ENCODE measurements at regions not wholly inside any gene's neighbourhood (a gene's known extent, or its start where the extent isn't known, plus 50 kb on each side); places are given as distances from the start of the nearest gene placed in this dataset.

DNA sequence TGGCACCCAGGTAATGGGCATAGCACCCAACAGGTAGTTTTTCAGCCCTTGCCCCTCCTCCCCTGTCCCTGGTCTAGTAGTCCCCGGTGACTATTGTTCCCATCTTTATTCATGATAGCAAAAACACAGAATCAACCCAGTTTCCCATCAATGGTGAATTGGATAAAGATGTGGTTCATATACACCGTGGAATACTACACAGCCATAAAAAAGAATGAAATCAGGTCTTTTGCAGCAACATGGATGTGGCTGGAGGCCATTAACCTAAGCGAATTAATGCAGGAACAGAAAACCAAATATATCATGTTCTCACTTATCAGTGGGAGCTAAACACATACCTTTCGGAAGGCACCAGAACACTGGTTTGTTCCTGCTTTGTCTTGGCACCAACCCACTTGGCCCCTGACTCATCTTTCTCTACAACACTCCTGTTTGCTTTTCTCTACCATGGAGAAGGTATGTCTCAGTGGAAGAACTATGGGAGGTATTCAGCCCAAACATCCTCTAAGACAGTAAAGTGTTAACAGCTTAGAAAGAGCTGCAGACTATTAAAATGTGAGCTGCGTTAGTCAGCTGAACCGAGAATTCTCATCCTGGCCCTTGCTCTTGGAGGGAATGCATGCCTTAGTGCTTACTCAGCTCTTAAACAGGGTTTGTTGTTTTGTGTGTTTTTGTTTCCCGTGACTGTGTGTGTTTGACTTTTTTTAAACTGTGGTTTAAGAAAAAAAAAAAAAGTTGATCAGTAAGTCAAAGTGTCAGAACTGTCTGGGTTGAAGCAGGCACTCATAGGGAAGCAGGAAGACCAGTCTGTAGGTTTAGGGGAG, 203.0 kb downstream of the TOMM20 start:
- no peaks in the 10 kb centered on the region for H3K27me3 ChIP-seq (ENCODE audit: insufficient read depth, poor library complexity, severe bottlenecking)
- no peak for DNase-seq (ENCODE audit: low read depth in 1 of 2, low spot score in 1 of 2)
- H3K27ac ChIP-seq (replicated peaks), result no peak overlapping the region; the same call in 1 of the 2 replicates
- H3K4me3 ChIP-seq (replicated peaks; ENCODE audit: insufficient read depth, low read length), result no peak overlapping the region
- TF ChIP-seq POLR2AphosphoS5 (IDR thresholded peaks at IDR 0.05; ENCODE audit: low read depth), result no peak
- TF ChIP-seq, protein P1, sequence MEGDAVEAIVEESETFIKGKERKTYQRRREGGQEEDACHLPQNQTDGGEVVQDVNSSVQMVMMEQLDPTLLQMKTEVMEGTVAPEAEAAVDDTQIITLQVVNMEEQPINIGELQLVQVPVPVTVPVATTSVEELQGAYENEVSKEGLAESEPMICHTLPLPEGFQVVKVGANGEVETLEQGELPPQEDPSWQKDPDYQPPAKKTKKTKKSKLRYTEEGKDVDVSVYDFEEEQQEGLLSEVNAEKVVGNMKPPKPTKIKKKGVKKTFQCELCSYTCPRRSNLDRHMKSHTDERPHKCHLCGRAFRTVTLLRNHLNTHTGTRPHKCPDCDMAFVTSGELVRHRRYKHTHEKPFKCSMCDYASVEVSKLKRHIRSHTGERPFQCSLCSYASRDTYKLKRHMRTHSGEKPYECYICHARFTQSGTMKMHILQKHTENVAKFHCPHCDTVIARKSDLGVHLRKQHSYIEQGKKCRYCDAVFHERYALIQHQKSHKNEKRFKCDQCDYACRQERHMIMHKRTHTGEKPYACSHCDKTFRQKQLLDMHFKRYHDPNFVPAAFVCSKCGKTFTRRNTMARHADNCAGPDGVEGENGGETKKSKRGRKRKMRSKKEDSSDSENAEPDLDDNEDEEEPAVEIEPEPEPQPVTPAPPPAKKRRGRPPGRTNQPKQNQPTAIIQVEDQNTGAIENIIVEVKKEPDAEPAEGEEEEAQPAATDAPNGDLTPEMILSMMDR (IDR thresholded peaks at IDR 0.05; ENCODE audit: insufficient read depth, low read length), result no peak
- no peak for TF ChIP-seq SPI1 (IDR thresholded peaks at IDR 0.05; ENCODE audit: borderline replicate concordance, low read depth)
- no peak for TF ChIP-seq GABPA (IDR thresholded peaks at IDR 0.05; ENCODE audit: low read depth)
- TF ChIP-seq, protein P2, sequence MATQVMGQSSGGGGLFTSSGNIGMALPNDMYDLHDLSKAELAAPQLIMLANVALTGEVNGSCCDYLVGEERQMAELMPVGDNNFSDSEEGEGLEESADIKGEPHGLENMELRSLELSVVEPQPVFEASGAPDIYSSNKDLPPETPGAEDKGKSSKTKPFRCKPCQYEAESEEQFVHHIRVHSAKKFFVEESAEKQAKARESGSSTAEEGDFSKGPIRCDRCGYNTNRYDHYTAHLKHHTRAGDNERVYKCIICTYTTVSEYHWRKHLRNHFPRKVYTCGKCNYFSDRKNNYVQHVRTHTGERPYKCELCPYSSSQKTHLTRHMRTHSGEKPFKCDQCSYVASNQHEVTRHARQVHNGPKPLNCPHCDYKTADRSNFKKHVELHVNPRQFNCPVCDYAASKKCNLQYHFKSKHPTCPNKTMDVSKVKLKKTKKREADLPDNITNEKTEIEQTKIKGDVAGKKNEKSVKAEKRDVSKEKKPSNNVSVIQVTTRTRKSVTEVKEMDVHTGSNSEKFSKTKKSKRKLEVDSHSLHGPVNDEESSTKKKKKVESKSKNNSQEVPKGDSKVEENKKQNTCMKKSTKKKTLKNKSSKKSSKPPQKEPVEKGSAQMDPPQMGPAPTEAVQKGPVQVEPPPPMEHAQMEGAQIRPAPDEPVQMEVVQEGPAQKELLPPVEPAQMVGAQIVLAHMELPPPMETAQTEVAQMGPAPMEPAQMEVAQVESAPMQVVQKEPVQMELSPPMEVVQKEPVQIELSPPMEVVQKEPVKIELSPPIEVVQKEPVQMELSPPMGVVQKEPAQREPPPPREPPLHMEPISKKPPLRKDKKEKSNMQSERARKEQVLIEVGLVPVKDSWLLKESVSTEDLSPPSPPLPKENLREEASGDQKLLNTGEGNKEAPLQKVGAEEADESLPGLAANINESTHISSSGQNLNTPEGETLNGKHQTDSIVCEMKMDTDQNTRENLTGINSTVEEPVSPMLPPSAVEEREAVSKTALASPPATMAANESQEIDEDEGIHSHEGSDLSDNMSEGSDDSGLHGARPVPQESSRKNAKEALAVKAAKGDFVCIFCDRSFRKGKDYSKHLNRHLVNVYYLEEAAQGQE (IDR thresholded peaks at IDR 0.05; ENCODE audit: insufficient replicate concordance, low read depth), result no peak

DNA sequence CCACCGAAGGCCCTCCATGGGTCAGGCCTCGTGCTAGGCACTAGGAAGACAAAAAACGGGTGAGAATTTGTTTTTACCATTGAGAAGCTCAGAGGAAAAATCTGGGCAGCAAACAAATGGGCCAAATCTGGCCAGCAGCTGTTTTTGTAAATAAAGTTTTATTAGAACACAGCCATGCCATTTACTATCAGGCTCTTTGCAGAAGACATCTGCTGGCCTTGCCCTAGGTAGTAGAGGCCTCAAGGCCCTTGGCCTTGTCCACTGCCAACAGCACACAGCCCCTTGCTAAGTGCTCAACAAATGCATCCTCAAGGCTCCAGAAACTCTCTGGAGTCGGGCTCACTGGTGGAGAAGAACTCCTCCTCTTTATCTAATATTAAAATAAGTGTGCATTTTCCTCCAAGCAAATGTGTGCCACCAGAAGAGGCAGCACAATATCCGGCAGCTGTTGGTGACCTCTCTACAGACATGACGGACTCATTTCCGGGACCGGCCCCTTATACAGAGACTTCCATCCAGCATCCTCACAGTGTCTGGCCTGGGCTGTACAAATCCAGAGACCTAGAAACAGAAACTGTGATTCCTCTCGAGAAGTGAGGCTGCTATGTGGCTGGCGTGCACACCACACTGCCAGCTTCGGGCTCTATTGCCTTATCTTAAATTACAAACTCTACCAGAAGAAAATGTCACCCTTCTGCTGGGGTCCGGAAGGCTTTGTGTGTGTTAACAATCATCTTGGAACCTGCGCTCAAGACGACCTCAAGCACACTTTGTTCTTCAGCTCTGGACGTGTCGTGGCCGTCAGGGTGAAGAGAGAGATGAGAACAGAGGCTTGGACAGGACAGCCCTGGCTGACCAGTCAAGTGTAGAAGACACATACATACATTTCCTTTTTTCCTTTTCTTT, 203.9 kb downstream of the TOMM20 start:
- H3K27ac ChIP-seq (replicated peaks), result no peak overlapping the region
- no peak for DNase-seq (ENCODE audit: low read depth in 1 of 2, low spot score in 1 of 2)
- TF ChIP-seq, protein P1 (IDR thresholded peaks at IDR 0.05; ENCODE audit: insufficient read depth, low read length), result no peak
- TF ChIP-seq GABPA (IDR thresholded peaks at IDR 0.05; ENCODE audit: low read depth), result no peak
- TF ChIP-seq SPI1 (IDR thresholded peaks at IDR 0.05; ENCODE audit: borderline replicate concordance, low read depth), result no peak
- no peak for TF ChIP-seq POLR2AphosphoS5 (IDR thresholded peaks at IDR 0.05; ENCODE audit: low read depth)
- TF ChIP-seq, protein P2 (IDR thresholded peaks at IDR 0.05; ENCODE audit: insufficient replicate concordance, low read depth), result no peak
- H3K27me3 ChIP-seq (ENCODE audit: insufficient read depth, poor library complexity, severe bottlenecking), result no peaks in the 10 kb centered on the region
- H3K4me3 ChIP-seq (replicated peaks; ENCODE audit: insufficient read depth, low read length), result no peak overlapping the region

DNA sequence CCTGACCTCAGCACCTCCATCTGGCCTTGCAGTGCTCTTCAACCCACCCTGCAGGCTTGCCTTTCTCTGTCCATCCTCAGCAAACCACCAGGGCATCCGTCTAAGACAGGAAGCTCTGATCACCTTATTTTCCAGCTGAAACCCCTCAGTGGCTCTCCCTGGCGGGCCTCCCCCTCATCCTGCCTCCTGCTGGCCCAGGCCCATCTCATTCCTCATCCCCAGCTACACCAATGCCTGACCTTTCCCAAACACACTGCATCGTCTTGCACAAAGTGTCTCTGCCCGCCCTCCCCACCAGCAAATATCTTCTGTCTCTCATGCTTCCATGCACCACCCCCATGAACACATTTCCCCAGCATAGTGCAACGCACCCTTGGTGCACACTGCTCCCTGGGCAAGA, 205.0 kb downstream of the TOMM20 start:
- Histone ChIP-seq H3K27me3 (ENCODE audit: insufficient read depth, poor library complexity, severe bottlenecking) (no peaks in the 10 kb centered on the region), H3K27ac (replicated peaks) (no peak overlapping the region), H3K4me3 (replicated peaks; ENCODE audit: insufficient read depth, low read length) (no peak overlapping the region)
- TF ChIP-seq GABPA (IDR thresholded peaks at IDR 0.05; ENCODE audit: low read depth) (no peak), POLR2AphosphoS5 (IDR thresholded peaks at IDR 0.05; ENCODE audit: low read depth) (no peak), SPI1 (IDR thresholded peaks at IDR 0.05; ENCODE audit: borderline replicate concordance, low read depth) (no peak)
- TF ChIP-seq, protein P2 (IDR thresholded peaks at IDR 0.05; ENCODE audit: insufficient replicate concordance, low read depth), result no peak
- TF ChIP-seq, protein P1 (IDR thresholded peaks at IDR 0.05; ENCODE audit: insufficient read depth, low read length), result no peak
- no peak for DNase-seq (ENCODE audit: low read depth in 1 of 2, low spot score in 1 of 2)

All from HL-60 (cell line).